B cell (primary cell): ENCODE measurements at regions not wholly inside any gene's neighbourhood (a gene's known extent, or its start where the extent isn't known, plus 50 kb on each side); places are given as distances from the start of the nearest gene placed in this dataset.

Experiments used
- CTCF ChIP-seq: fragments of 200-600 bp; IDR thresholded peaks from one replicate; pipeline ENCODE4 v1.8.0; 2022; ENCODE audit warnings: antibody characterized with exemption, mild to moderate bottlenecking
- EZH2 ChIP-seq: IDR thresholded peaks from 2 replicates; pipeline ENCODE4 v1.6.1; 2012; ENCODE audit warnings: borderline replicate concordance, low read depth, mild to moderate bottlenecking, moderate library complexity, low read length; ENCODE audit not compliant: insufficient read depth, poor library complexity, severe bottlenecking

- TF ChIP-seq CTCF (no peak), EZH2 (no peak)
Observed at GRCh38 chr14:66081594-66082376, 404.4 kb upstream of the CCDC196 start.
